ENCODE measurements at regions not wholly inside any gene's neighbourhood (a gene's known extent, or its start where the extent isn't known, plus 50 kb on each side); places are given as distances from the start of the nearest gene placed in this dataset.

DNA sequence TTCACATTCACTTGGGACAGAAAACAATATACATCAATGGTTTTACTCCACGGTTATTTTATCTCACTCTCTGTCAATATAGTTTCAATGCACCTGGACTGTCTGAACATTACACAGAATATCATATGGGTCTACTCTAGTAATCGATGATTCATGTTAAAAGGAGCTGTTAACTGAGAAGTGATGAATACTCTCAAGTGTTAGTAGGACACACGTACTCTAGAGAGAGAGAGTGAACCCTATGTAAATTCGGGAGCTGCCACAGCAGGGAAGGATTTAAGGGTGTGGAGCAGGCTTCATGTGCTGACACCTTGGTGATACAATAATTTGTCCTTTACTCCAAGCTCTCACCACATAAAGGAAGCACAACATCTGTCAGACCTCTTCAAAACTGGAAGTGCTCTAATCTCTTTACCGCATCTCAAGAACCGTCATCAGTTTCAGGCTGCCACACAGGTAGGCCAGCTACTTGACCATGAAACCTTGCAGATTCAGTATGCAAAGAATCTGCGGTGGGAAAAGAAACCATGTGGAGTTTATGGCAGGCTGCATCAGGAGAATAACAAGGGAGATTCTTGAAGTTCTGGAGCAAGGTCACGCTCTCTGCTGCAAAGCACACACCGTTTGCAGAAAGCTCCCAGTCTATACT, 199.2 kb upstream of the TMC3 start:
- no peak for FAIRE-seq

DNA sequence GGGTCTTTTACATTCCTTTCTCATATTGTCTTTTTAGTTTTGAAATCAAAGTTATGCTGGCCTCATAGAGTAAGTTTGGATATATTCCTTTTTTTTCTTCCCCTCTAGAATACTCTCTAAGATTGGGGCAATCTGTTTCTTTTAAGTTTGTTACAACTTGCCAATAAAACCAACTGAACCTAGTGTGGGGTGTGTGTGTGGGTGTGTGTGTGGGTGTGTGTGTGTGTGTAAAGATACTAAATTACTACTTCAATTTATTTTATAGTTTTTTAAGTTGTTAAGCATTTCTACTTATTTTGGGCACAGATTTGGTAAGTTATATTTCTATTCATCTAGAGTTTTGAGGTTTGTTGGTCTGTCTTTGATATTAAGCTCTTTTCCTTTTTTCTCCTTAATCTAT, 198.2 kb upstream of the TMC3 start:
- FAIRE-seq, result no peak

DNA sequence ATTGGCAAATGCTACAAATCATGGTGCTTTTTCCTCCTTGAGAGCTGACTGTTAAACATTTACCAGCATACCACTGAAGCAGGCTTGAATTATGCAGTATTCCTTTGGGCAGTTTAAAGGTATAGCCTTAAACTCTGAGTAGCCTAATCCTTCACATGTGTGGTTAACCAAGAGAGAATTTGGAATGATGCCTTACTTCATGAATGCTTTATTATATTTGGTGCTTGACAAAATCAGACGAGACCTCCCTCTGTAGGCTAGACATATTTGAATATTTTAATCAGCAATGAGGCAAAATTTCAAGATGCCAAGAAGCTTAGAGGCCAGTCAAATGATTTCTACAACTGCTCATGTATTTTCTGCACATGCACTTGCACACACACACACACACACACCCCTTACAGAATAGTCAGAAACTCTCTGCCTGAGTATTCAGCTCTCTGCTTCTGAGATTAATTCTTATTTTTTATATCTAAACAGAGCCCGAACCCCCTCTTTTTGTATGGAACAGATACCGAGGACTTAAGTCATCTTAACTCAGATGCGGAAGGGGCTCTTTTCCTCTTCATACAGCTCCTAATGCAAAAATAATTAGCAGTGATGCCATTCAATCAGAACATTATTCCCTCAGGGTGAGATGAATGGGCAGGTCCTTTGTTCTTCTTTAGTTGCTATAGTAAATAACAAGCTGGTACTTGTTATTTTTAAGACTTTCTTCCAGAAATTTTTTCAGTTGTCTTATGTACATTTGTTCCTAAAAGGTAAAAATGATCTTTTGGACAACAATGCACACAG, 195.5 kb upstream of the TMC3 start:
- no peak for FAIRE-seq

DNA sequence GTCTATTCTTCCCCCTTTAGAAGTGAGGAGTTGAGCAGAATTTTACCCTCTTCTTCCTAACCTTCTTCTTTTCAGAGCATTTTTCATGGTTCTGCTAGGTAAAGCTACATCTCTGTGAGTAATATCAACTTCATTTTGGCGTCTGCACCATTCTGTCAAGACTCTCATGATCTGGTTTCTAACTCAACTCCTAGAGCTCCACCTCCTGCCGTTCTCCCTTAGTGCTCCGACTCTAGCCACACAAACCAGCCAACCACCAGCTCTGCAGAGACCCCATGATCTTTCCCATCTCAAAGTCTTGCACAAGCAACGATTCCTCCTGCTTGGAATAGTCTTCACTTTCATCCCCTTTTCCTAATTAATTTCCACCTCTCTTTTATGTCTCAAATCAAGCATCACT, 193.9 kb upstream of the TMC3 start:
- FAIRE-seq, result no peak

DNA sequence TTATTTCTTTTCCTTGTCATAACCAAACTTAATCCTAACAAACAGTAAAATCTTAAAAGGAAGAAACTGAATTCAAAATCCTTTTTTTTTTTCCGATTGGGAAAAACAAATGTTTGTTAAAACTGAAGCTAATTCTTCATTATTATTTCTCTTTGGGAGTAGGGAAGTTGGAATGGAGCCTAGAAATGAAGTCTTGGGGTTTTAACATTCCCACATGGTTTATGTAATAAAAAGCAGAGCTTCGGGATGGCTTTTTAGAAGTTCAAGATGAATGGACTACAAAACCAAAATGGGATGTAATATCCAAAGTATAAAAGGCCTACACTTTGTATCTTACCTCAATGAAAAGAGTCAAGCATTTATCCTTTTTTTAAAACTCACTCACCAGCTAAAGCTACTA, 189.0 kb upstream of the TMC3 start:
- FAIRE-seq, result no peak

DNA sequence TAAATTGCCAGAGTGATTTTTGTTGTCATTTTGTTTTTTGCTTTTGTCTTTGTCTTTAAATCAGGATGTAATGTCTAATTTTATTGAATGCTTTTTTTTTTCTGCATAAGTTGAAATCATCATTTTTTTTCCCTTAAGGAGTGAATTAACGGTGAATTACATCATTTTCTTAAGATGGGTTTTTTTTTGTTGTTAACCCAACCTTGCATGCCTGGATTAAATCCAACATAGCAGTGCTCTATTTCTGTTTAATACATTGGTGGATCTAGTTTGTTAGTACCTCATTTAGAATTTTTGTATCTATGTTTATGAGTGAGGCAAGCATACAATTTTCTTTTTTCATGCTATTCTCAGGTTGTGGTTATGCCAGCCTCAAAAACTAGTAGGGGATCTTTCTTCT, 186.4 kb upstream of the TMC3 start:
- no peak for FAIRE-seq

DNA sequence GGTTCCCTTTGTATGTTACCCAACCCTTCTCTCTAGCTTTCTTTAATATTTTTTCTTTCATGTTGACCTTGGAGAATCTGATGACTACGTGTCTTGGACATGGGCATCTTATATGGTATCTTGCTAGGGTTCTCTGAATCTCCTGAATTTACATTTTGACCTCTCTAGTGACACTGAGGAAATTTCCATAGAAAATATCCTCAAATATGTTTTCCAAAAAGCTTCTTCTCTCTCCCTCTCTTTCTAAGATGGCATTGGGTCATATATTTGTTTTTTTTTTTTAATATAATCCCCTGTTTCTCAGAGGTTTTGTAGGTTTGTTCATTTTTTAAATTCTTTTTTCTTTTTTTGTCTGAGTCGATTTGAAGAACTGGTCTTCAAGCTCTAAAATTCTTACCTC, 184.0 kb upstream of the TMC3 start:
- no peak for FAIRE-seq

DNA sequence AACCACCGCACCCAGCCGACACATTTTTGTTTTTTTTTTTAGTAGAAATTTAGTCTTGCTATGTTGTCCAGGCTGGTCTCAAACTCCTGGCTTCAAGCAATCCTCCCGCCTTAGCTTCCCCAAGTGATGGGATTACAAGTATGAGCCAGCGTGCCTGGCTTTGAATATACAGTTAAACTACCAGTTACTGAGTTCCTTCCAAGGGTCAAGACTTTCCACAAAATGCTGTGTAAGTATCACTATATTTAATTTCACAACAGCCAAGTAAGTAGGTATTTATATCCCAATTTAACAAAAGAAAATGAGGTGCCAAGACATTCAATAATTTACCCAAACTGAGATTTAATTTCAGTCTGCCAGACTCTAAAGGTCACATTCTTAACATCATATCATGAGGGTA, 181.3 kb upstream of the TMC3 start:
- FAIRE-seq, result no peak

DNA sequence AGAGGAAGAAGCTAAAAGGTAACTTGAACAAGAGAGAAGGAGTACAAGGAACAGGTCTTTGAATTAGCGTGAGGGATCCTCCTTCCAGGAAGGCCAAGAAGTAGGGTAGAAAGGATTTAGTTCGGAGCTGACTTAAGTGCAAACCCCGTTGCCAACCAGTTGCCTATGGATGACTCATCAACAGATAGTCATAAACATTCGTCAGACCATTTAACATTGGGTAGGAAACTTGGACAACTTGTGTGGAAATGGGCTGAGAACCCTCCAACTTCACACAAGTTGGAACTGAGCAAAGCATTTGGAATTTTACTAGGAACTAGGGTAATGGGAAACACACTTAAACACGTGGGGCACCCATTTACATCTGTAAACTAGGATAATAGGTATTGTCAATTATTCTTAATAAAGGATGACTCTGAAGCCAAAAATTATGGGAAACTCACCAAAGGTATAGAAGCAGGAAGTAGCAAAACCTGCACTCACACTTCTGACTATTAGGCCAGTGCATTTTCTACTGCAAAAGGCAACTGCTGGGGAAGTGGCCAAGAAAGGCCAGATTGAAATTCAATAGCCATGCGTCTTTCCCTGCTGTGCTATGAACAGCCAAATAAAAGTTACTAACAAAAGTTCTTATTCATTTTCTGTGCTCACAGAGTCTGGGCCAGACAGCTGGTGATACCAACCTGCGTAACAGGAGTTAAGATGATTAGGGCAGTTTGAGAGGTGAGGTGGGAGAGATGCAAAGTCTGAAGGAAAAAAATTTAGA, 174.5 kb upstream of the TMC3 start:
- no peak for FAIRE-seq

DNA sequence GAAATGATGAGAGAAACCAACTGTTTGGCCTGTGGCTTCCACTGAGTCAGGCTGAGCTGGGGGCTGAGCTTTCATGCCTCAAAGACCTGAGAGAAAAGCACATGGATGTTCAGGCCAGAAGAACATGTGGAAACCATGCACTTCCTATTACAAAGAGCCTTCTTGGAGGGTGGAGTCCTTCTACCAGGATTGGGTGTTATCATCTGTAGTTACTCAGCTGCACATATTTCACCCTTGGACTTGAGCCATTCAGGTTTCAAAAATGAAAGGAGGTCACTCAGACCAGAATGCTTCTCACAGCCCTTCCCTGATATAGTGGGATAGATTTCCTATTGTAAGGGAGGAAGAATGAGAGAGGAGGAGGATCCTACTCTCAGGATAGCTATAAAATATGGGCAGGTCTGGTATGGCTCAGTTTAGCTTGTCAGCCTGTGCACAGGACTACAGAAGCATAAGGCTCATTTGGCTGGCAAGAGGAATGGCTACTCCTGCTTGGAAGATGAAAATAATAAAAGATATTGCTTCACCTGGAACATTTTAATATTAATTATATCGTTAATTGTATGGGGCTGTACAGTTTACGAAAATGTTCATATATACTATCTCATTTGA, 173.6 kb upstream of the TMC3 start:
- FAIRE-seq, result no peak

DNA sequence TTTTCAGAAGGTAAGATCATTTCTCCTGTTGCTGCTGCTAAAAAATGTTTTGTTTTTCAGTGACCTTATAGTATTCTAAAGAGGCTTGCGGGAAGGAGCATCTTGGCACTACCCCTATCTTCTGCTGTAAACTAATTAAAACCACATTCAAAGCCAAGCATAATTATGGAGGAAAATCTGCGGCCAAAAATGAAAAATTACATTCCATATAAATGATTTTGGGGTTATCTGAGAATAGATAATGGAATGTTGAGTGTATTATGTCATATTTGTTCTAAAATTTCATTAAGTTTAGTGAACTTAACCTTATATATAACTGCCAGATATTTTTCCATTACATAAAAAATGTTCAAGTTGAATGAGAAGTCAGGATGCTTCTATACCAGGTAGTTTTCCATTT, 170.4 kb upstream of the TMC3 start:
- FAIRE-seq, result no peak

DNA sequence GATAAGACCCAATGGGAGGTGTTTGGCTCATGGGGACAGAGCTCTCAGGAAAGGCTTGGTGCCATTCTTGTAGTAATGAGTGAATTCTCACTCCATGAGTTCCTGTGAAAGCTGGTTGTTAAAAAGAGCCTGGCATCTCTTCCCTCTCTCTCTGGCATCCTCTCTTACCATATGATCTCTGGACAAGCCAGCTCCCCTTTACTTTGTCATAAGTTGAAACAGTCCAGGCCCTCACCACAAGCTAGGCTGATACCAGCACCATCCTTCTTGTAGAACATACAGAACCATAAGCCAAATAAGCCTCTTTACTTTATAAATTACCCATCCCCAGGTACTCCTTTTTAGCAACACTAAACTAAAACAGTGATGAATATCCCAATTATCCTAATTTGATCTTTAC, 166.9 kb upstream of the TMC3 start:
- FAIRE-seq, result no peak

DNA sequence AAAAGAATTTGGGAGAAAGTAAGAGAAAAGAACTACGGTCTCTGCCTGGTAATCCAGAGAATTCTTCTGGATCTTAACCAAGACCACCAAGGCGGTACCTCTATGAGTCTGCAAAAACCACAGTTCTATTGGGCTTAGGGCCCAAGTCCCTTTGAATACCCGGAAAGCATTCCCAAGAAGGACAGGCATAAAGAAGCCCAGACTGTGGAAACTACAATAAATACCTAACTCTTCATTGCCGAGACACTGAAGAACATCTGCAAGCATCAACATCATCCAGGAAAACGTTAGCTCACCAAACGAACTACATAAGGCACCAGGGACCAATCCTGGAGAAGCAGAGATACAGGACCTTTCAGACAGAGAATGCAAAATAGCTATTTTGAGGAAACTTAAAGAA, 162.3 kb upstream of the TMC3 start:
- no peak for FAIRE-seq

DNA sequence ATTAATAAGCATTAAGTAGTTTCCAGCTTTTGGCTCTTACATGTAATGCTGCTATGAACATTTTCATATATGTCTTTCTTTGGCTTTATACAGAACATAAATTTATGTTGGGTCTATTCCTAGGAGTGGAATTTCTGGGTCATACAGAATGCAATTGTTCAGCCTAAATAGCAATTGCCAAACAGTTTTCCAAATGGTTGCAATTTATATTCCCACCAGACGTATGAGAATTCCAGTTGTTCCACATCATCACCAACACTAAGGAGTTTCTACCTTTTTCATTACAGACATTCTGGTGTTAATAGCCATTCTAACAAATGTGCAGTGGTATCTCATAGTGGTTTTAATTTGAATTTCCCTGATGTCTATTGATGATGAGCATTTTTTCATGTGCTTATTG, 160.1 kb upstream of the TMC3 start:
- no peak for FAIRE-seq

DNA sequence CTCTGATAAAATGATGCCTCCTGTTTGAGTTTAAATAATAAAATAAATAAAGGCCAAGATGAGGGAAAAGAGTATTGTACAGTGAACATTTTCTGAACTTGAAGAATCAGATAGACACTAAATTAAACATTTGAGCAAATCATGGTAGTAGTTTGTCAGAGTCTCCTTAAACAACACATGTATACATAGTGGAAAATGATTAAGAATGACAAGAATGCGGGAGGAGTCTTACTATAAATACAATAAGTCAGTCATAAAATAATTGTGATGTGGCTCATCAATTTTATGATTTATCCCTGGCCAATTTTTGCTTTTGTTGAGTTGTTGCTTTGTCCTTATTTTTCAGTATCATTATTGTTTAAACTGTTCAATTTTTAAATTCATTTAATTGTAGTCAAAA, 158.0 kb upstream of the TMC3 start:
- no peak for FAIRE-seq

DNA sequence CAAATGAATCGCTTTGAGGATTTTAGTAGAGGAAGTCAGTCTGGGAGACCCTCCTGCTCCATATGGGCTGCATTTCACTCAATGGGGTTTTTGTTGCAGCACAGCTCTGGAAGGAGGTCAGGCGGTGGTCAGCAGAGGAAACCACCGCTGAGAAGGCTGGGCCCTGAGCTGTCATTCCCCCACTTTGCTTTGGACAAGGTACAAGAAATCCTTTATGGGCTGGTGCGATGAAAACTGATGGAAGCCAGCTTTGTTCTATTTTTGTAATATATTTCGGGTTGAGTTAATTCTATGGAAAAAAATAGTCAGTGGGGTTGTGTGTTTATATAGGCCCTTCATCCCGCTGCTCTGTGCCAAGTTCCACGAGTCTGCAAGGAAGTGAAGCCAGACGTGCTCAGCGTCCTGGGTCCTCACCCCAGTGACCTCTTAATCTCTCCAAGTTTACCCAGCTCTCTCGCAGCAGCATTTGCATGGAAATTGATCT, 157.1 kb upstream of the TMC3 start:
- FAIRE-seq, result no peak

DNA sequence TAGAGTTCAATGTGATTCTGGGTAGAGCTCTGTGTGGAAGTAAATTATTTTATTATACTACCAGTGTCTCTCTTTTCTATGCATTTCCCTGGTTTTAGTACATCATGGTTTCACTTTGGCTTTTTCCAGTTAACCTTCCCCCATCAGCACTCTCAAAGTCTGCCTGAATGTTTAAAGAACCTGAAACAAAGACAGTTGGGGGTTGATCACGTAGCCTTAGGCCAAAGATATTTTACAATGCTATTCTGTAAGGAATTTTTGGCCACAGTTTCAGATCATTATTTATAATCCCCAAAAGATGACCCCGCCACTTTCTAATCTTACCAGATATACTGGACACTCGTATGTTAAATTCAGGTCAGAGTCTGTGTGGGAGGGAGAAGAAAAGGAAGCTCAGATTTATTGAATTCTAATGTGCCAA, 156.3 kb upstream of the TMC3 start:
- no peak for FAIRE-seq

DNA sequence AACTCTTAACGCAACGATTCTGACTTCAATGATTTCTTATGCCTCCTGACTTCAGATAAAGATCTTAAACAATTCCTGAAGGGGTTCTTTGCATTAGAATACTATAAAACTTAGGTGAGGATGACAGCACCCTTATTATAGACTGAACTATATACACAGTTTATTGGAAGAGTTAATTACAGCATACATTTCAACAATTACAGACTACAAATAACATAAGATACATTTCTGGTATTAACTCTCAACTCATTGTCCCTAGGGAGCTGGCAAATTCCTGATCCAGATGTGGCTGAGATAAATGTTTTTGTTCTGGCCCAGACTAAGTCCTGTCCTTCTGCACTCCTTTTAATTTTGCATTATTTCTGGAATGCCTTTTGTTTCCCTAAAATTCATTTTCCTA, 155.5 kb upstream of the TMC3 start:
- no peak for FAIRE-seq

DNA sequence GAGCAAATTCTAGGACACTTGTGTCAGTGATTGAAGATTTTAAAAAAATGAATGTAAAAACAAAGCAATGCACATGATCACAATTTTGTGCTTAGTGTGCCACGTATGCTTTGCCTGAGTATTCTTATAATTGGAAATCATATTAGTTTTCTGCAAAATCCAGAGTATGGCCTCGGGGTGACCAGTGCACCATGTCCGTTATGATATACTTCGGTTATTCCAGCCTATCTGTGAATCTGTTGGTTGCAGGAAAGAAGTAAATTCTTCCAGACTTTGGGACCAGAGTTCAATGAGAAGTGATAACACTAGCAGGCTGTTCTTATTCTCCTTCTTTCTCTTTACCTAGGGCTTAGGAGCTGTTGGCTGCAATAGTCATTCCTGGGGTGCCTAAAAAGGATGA, 152.0 kb upstream of the TMC3 start:
- FAIRE-seq, result no peak

DNA sequence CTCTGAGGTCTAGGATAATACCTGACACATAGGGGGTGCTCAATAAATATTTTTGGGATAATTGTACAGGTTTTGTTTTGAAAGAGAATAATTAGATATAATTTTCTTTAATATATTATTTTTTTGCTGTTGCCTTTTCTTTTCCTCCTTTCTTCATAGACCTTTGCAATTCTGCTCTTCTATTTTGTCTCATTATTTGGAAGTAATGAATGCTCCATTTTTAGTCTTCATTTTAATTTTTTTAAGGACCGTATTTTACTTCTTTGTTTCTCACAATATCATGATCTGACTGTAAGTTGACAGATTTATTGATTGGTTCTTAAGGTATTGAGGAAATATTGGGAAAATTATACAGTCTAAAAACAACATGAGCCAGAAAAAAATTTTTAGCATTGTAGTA, 150.5 kb upstream of the TMC3 start:
- no peak for FAIRE-seq

DNA sequence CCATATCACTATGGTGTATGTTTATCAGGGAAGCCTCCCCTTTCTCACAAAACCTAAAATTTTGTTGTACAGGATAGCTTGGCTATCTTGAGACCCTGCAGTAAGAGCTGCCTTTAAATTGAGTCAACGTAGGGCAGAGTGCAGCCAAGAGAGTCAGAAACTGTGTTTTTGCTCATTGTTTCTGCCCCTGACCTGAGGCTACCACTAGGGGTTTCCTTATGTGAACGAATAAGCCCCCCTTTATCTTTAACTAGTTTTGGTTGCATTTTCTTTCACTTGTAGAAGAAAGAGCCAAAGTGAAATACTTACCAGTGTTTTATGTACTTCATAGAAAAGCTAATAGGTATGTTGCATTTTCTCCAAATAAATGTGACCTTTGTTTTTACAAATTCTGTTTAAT, 149.9 kb upstream of the TMC3 start:
- no peak for FAIRE-seq

DNA sequence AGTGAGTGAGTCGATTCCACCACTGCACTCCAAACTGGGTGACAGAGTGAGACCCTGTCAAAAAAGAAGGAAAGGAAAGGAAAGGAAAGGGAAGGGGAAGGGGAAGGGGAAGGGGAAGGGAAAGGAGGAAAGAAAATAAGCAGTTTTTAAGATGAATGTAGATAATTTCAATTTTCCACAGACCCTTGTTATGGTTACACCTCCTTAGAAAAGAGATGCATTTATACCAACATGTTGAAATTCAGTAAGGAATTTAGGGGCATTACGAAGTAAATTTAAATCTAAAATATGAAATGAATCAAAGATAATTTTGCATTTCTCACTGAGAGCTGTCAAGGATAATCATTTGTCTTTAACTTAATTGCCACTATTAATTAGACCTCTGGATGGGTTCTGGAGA, 146.5 kb upstream of the TMC3 start:
- no peak for FAIRE-seq

DNA sequence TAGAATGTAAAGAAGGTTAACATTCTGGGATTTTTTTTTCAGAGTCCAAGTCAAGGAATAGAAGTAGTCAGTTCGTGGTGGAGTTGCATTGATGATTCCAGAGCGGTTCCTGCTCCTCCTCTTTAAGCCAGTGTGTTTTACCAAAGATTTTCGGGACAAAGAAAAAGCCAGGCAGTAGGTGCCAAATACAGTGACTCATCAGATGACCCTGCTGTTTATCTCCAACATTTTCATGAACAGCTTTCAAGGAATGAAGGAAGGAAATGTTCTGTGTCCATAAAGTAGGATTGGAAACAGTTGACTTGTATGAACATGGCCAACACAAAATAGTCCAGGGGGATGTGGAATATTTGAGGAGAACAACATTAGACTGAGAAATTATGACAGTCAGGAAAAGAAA, 142.4 kb upstream of the TMC3 start:
- FAIRE-seq, result no peak

DNA sequence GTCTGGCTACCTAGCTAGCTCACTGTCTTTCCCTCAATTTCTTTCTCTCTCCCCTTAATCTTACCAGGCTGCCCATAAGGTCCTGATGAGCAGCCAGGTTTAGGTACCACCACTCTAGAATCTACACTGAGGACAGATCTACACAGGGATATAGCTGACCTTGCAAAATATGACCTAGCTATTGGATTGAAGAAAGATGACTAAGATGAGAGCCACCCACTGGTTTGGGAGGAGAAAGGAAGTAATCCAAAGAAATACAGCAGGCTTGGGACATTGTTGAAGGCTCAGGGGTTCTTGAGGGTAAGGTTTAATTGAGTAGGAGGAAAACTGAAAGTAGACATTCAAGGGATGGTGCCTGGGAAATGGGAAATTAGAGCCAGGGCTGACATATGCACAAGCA, 142.0 kb upstream of the TMC3 start:
- no peak for FAIRE-seq

Measured in TTC549 (cell line).